DND-41 (cell line): ENCODE measurements at regions not wholly inside any gene's neighbourhood (a gene's known extent, or its start where the extent isn't known, plus 50 kb on each side); places are given as distances from the start of the nearest gene placed in this dataset.

ENCODE experiments used
- ATAC-seq: fragments of 200-7000 bp; cut with Tn5 transposase; 3 replicates; pipeline ENCODE4 v1.9.1; 2021; ENCODE audit warnings: low read depth; ENCODE audit not compliant: insufficient read depth
- DNase-seq: peaks from one replicate; pipeline ENCODE4 v3.0.0-alpha.2; 2020
- H2AFZ ChIP-seq: 2 replicates; pipeline ENCODE4 v1.6.0; 2012; ENCODE audit warnings: low read depth, low read length
- H3K27ac ChIP-seq: 2 replicates; pipeline ENCODE4 v1.5.1; 2012; ENCODE audit warnings: low read length, inconsistent platforms
- H3K27me3 ChIP-seq: fragments of 200-600 bp; sonication (generic); 2 replicates; pipeline ENCODE4 v1.6.0; 2012; ENCODE audit warnings: low read length, mild to moderate bottlenecking, inconsistent platforms; ENCODE audit not compliant: insufficient read depth, poor library complexity
- H3K36me3 ChIP-seq: 2 replicates; pipeline ENCODE4 v1.5.1; 2012; ENCODE audit warnings: low read length, inconsistent platforms; ENCODE audit not compliant: insufficient read depth
- H3K4me1 ChIP-seq: 2 replicates; pipeline ENCODE4 v1.5.1; 2012; ENCODE audit warnings: mild to moderate bottlenecking, low read length; ENCODE audit not compliant: insufficient read depth
- H3K4me2 ChIP-seq: 2 replicates; pipeline ENCODE4 v1.6.0; 2012; ENCODE audit warnings: mild to moderate bottlenecking, moderate library complexity, low read length, inconsistent platforms; ENCODE audit not compliant: insufficient read depth
- H3K4me3 ChIP-seq, 2 experiments: fragments of 200-600 bp in 1 of 2; shearing (Covaris generic) in 1 of 2; 2 replicates each; pipeline ENCODE4 v1.5.1; 2012 to 2016; ENCODE audit warnings: inconsistent platforms in 2 of 2, low read length in 2 of 2, mild to moderate bottlenecking in 2 of 2, low read depth in 1 of 2, moderate library complexity in 1 of 2
- H3K79me2 ChIP-seq: 2 replicates; pipeline ENCODE4 v1.6.0; 2012; ENCODE audit warnings: low read length, inconsistent platforms; ENCODE audit not compliant: insufficient read depth
- H3K9ac ChIP-seq: 2 replicates; pipeline ENCODE4 v1.6.0; 2012; ENCODE audit warnings: low read depth, mild to moderate bottlenecking, inconsistent platforms, low read length, moderate library complexity
- H3K9me3 ChIP-seq: 2 replicates; pipeline ENCODE4 v1.5.1; 2012; ENCODE audit warnings: low read length, moderate library complexity, mild to moderate bottlenecking, inconsistent platforms; ENCODE audit not compliant: insufficient read depth, severe bottlenecking
- H4K20me1 ChIP-seq: 2 replicates; pipeline ENCODE4 v1.6.0; 2012; ENCODE audit warnings: low read length; ENCODE audit not compliant: insufficient read depth
- CTCF ChIP-seq: IDR thresholded peaks from 2 replicates; pipeline ENCODE4 v1.5.1; 2012; ENCODE audit warnings: borderline replicate concordance, low read length, moderate library complexity, mild to moderate bottlenecking; ENCODE audit not compliant: poor library complexity, severe bottlenecking; ENCODE audit errors: extremely low read depth
- EZH2 ChIP-seq: IDR thresholded peaks from 3 replicates; pipeline ENCODE4 v1.6.1; 2012; ENCODE audit warnings: borderline replicate concordance, low read depth, mild to moderate bottlenecking, moderate library complexity, low read length, inconsistent platforms; ENCODE audit not compliant: severe bottlenecking

- no peaks in the 10 kb centered on the region for H3K9me3 ChIP-seq
- no peaks in the 10 kb centered on the region for H3K79me2 ChIP-seq
- no peak for TF ChIP-seq CTCF
- no peak for TF ChIP-seq EZH2
- DNase-seq (no peak), ATAC-seq (no peak)
- no peak overlapping the region for H3K4me2 ChIP-seq
- H3K9ac ChIP-seq: no peak overlapping the region
- H3K27ac ChIP-seq: no peak overlapping the region
- no peaks in the 10 kb centered on the region for H3K27me3 ChIP-seq
- no peak overlapping the region for H2AFZ ChIP-seq
- no peak overlapping the region for H3K4me3 ChIP-seq
- no peaks in the 10 kb centered on the region for H3K4me1 ChIP-seq
- H3K36me3 ChIP-seq: no peaks in the 10 kb centered on the region
- H4K20me1 ChIP-seq: no peaks in the 10 kb centered on the region
These were observed 1218.1 kb downstream of the FAM181B start for GRCh38 chr11:81515566-81515965.

DNA sequence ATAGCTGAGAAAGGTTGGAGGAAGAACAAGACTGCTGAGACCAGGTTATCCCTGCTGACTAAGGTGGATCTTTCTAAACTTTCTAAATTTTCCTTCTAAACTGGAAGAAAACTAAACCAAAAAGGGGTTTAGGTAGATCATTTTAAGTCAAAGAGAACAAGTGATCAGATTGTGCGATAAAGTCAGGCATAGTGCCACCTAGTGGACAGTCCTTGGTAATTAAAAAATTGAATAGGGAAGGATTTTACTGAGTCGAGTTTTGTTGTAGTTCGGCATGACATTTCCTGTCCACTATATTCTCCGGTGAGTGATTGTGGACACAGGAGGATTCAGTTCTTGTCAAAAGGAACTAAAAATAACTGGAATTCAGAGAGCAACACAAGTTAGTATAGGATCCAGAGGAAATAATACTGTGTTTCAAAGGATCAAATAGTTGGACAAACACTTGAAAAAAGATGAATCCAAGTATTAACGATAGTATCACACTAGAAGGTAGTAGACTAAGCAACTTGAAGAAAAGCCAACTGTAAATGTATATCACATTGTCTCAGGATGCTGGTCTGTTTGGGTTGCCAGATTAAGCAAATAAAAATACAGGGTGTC is 1236.4 kb downstream of the FAM181B start:
- ATAC-seq (peak; percentile 52; the same call in 1 of the 3 replicates), DNase-seq (peak; percentile 7)
- Histone ChIP-seq H3K4me2 (no peak overlapping the region), H3K9ac (no peak overlapping the region), H3K4me1 (no peaks in the 10 kb centered on the region), H3K36me3 (no peaks in the 10 kb centered on the region), H3K27ac (no peak overlapping the region), H2AFZ (no peak overlapping the region), H3K9me3 (no peaks in the 10 kb centered on the region), H4K20me1 (no peaks in the 10 kb centered on the region), H3K79me2 (no peaks in the 10 kb centered on the region), H3K27me3 (no peaks in the 10 kb centered on the region), H3K4me3 (no peak overlapping the region)
- TF ChIP-seq EZH2 (no peak), CTCF (peak; percentile 72)

- no peaks in the 10 kb centered on the region for H4K20me1 ChIP-seq
- no peak overlapping the region for H3K27ac ChIP-seq
- H3K4me1 ChIP-seq: no peaks in the 10 kb centered on the region
- ATAC-seq: no peak
- H3K27me3 ChIP-seq: no peaks in the 10 kb centered on the region
- H3K79me2 ChIP-seq: no peaks in the 10 kb centered on the region
- no peak overlapping the region for H3K4me3 ChIP-seq
- H2AFZ ChIP-seq: no peak overlapping the region
- H3K9me3 ChIP-seq: no peaks in the 10 kb centered on the region
- H3K4me2 ChIP-seq: no peak overlapping the region
- TF ChIP-seq CTCF: no peak
- TF ChIP-seq EZH2: no peak
- no peak overlapping the region for H3K9ac ChIP-seq
- DNase-seq: no peak
- no peaks in the 10 kb centered on the region for H3K36me3 ChIP-seq
These were observed 1237.1 kb downstream of the FAM181B start for GRCh38 chr11:81496601-81497000.
